Upper lobe of right lung (tissue), 1 donor: ENCODE measurements at regions not wholly inside any gene's neighbourhood (a gene's known extent, or its start where the extent isn't known, plus 50 kb on each side); places are given as distances from the start of the nearest gene placed in this dataset.

Experiments used
- ATAC-seq: fragments of 200-7000 bp; cut with Tn5 transposase; one replicate; pipeline ENCODE4 v1.9.1; 2020; ENCODE audit warnings: mild to moderate bottlenecking, moderate library complexity
- DNase-seq: peaks from one replicate; pipeline ENCODE4 v3.0.0-alpha.2; 2020
- H3K27ac ChIP-seq: fragments of 200-600 bp; one replicate; pipeline ENCODE4 v1.8.0; 2022
- H3K27me3 ChIP-seq: fragments of 200-600 bp; one replicate; pipeline ENCODE4 v1.8.0; 2022; ENCODE audit warnings: mild to moderate bottlenecking
- H3K36me3 ChIP-seq: fragments of 200-600 bp; one replicate; pipeline ENCODE4 v1.8.0; 2022
- H3K4me1 ChIP-seq: fragments of 200-600 bp; one replicate; pipeline ENCODE4 v1.8.0; 2022
- H3K4me3 ChIP-seq: fragments of 200-600 bp; one replicate; pipeline ENCODE4 v1.8.0; 2022; ENCODE audit warnings: mild to moderate bottlenecking
- H3K9me3 ChIP-seq: fragments of 200-600 bp; one replicate; pipeline ENCODE4 v1.8.0; 2022
- intact Hi-C: fragments of 100-400 bp; cut with DNase I; formaldehyde crosslinking; loops from one replicate; pipeline ENCODE4 v1.11.0; 2022
- TF ChIP-seq, protein P1 (sequence below): fragments of 200-600 bp; IDR thresholded peaks from one replicate; pipeline ENCODE4 v1.8.0; 2022; ENCODE audit warnings: antibody characterized with exemption
- donor health status: DM: no; HTN: yes; CAD: no; lungs with severe emphysema.

GRCh38 chr7:24500599-24500998 lies 72.7 kb upstream of the PALS2 start:
- ATAC-seq: no peak
- DNase-seq: no peak
- H3K27me3 ChIP-seq: no peaks in the 10 kb centered on the region
- TF ChIP-seq, protein P1, sequence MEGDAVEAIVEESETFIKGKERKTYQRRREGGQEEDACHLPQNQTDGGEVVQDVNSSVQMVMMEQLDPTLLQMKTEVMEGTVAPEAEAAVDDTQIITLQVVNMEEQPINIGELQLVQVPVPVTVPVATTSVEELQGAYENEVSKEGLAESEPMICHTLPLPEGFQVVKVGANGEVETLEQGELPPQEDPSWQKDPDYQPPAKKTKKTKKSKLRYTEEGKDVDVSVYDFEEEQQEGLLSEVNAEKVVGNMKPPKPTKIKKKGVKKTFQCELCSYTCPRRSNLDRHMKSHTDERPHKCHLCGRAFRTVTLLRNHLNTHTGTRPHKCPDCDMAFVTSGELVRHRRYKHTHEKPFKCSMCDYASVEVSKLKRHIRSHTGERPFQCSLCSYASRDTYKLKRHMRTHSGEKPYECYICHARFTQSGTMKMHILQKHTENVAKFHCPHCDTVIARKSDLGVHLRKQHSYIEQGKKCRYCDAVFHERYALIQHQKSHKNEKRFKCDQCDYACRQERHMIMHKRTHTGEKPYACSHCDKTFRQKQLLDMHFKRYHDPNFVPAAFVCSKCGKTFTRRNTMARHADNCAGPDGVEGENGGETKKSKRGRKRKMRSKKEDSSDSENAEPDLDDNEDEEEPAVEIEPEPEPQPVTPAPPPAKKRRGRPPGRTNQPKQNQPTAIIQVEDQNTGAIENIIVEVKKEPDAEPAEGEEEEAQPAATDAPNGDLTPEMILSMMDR: no peak
- H3K9me3 ChIP-seq: no peaks in the 10 kb centered on the region
- H3K4me3 ChIP-seq: no peak overlapping the region
- no peaks in the 10 kb centered on the region for H3K36me3 ChIP-seq
- intact Hi-C loops: no loop called here
- H3K4me1 ChIP-seq: no peaks in the 10 kb centered on the region
- no peak overlapping the region for H3K27ac ChIP-seq

GRCh38 chr7:24501009-24501408 lies 72.2 kb upstream of the PALS2 start:
- Histone ChIP-seq H3K36me3 (no peaks in the 10 kb centered on the region), H3K4me1 (no peaks in the 10 kb centered on the region), H3K9me3 (no peaks in the 10 kb centered on the region), H3K27me3 (no peaks in the 10 kb centered on the region), H3K27ac (no peak overlapping the region), H3K4me3 (no peak overlapping the region)
- TF ChIP-seq, protein P1: no peak
- no peak for ATAC-seq
- intact Hi-C loops: no loop called here
- no peak for DNase-seq

DNA sequence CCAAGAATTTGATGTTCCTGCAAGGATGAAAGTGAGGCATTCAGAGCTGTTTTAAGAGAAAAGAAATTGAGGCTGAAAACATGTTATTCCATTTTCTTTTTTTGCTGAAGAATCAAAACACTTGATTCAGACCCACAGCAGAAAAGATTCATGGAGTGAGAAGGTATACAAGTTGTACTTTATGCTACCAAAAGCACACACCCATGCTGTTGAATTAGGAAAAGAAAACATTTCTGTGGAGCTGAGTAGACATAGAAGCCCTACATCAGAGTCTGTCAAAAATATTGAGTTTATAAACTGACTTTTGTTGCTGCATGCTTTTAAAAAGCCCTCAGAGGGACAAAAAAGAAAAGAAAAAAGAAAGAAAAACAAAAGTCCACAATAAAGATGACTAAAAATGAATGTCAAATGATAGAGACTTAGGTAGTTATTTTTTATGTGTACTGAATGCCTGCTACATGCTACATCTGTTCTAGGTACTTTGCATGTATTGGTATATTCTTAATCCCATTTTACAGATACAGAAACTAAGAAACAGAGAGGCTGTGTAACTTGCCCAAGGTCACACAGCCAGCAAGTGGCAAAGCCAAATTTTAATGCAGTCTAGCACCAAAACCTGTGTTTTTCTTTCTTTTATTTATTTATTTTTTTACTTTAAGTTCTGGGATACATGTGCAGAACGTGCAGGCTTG lies 71.7 kb upstream of the PALS2 start:
- Histone ChIP-seq H3K36me3 (no peaks in the 10 kb centered on the region), H3K4me1 (no peaks in the 10 kb centered on the region), H3K9me3 (no peaks in the 10 kb centered on the region), H3K27me3 (no peaks in the 10 kb centered on the region), H3K4me3 (no peak overlapping the region), H3K27ac (no peak overlapping the region)
- intact Hi-C loops: no loop called here
- ATAC-seq (no peak), DNase-seq (no peak)
- TF ChIP-seq, protein P1: no peak

DNA sequence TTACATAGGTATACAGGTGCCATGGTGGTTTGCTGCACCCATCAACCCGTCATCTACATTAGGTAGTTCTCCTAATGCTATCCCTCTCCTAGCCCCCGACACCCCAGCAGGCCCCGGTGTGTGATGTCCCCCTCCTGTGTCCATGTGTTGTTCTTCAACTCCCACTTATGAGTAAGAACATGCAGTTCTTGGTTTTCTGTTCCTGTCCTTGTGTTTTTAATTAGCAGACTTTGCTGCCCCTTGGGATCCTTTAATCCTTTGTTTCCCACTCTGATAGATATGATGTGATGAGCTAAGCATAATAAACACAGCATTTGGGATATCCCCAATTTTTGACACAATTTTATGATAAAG lies 71.1 kb upstream of the PALS2 start:
- intact Hi-C loops: no loop called here
- no peaks in the 10 kb centered on the region for H3K4me1 ChIP-seq
- TF ChIP-seq, protein P1: no peak
- no peak overlapping the region for H3K27ac ChIP-seq
- H3K27me3 ChIP-seq: no peaks in the 10 kb centered on the region
- H3K9me3 ChIP-seq: no peaks in the 10 kb centered on the region
- no peak for ATAC-seq
- no peaks in the 10 kb centered on the region for H3K36me3 ChIP-seq
- H3K4me3 ChIP-seq: no peak overlapping the region
- no peak for DNase-seq

DNA sequence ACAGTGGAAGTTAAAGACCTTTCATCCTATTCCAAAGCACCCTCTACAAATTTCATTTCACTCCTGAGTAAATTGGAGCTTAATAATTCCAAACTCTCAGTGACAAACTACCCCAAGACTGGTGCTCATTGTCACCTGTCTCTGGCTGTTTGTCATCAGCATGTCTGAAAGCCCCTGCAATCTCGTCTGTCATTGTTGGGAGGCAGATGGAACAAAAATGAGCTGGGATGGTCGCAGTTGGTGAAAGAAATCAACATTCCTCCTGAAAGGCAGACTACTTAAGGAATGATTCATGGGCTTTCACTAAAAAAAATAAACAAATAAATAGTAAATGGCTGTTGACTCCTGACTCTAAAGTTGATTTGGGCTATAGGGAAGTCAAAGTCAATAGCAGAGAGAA lies 69.7 kb upstream of the PALS2 start:
- Histone ChIP-seq H3K4me1 (no peaks in the 10 kb centered on the region), H3K27ac (no peak overlapping the region), H3K36me3 (no peaks in the 10 kb centered on the region), H3K27me3 (no peaks in the 10 kb centered on the region), H3K9me3 (no peaks in the 10 kb centered on the region), H3K4me3 (no peak overlapping the region)
- no peak for DNase-seq
- TF ChIP-seq, protein P1: no peak
- intact Hi-C loops: no loop called here
- ATAC-seq: no peak

- no peak for ATAC-seq
- no peaks in the 10 kb centered on the region for H3K9me3 ChIP-seq
- H3K36me3 ChIP-seq: no peaks in the 10 kb centered on the region
- H3K4me1 ChIP-seq: no peaks in the 10 kb centered on the region
- no peak for DNase-seq
- intact Hi-C loops: no loop called here
- H3K4me3 ChIP-seq: no peak overlapping the region
- H3K27ac ChIP-seq: no peak overlapping the region
- H3K27me3 ChIP-seq: no peaks in the 10 kb centered on the region
- TF ChIP-seq, protein P1: no peak
Observed at GRCh38 chr7:24504040-24504439, 69.2 kb upstream of the PALS2 start.
